ENCODE measurements at regions not wholly inside any gene's neighbourhood (a gene's known extent, or its start where the extent isn't known, plus 50 kb on each side); places are given as distances from the start of the nearest gene placed in this dataset.

DNA sequence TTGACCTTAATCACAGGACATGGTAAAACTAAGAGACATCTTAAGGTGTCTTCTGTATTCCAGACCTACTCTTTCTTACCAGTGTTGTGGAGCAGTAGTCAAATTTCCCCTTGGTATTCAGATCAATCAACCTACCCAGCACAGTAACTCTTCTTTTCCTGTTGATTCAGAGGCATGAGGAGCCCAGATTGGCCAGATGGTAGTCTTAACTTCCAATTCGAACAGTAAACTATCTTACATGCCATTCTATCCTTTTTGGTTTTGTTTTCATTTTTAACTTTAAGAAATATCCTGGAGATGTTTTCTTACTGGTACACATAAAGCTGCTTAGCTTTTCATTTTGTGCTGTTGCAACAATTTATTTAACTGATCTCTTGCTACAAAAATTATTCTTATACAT is 630.3 kb upstream of the PKDCC start:
- no peak for DNase-seq

DNA sequence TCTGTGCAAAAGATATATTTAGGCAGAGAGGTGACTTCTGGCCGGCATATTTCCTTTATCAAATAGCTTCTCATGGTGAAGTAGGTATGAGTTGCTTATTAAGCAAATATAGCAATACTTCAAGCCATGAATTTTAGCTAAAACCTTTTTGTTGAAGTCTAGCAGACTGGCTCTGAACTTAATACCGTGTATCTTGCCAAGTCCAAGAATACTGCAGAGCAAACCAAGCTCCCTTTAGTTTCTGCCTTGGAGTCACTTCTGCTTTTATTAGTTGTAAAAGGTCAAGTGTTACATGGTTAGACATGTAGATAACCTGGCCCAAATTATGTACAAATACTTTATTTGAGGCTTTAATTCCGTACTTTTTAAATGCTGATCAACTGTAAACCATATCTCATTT is 627.6 kb upstream of the PKDCC start:
- DNase-seq: no peak

DNA sequence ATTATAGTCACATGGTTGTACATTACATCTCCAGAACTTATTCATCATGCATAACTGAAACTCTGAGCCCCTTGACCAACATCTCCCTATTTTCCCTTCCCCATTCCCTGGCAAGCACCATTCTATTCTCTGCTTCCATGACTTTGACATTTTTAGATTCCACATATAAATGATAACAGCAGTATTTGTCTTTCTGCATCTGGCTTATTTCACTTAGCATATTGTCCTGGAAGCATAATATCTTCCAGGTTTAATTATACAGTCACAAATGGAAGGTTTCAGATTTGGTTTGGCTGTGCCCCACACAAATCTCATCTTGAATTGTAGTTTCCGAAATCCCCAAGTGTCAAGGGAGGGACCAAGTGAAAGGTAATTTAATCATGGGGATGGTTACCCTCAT is 626.9 kb upstream of the PKDCC start:
- no peak for DNase-seq

DNA sequence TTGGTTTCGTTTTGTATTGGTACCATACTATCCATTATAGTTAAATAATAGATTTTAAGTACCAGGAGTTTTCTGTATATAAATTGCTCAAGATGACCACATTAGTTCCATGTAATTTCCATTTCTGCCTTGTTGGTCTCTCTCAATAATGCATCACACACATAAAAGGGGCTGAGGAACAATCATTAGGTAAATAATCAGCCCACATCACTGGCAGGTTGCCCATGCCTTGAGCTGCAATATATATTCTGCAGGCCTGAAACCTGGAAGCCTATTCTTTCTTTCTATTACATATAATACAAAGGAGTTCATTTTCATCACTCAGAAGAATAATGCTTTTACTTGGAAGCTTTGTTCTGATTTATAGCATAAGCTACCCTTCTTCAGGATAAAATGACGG is 616.1 kb upstream of the PKDCC start:
- DNase-seq: no peak

DNA sequence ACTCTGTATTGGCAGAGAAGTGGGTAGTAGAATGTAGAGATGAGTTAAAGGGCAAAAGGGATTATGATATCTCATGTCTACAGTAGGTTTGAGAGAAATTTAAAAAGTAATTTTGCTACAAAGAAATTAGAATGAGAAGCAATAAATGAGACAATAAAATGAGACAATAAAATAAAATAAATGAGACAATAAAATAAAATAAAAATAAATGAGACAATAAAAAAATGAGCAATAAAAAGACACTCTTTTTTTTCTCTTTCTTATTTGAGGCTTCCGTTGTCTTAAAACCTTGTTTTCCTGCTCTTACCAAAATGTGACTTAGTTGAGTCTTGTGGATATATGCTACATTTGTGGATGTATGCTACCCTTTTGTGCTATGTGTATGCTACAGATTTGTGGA is 615.4 kb upstream of the PKDCC start:
- DNase-seq: no peak

DNA sequence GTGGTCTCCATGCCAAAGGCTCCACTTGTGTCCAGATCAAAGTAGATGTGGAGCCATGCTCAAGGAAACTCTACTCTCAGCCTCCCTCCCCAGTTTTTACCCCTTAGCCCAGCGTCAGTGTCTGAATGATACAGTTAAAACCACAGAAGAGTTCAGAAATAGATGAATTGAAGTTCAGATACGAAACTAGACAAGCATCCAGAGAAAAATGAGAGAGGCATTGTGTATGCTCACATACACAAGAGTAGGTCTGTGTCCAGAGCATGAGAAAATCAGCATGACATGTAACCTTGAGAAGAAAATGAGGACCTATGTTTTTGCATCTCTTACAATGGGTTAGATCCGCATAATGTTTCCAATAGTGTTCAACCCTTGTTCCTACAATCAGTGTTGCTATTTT is 612.8 kb upstream of the PKDCC start:
- no peak for DNase-seq

DNA sequence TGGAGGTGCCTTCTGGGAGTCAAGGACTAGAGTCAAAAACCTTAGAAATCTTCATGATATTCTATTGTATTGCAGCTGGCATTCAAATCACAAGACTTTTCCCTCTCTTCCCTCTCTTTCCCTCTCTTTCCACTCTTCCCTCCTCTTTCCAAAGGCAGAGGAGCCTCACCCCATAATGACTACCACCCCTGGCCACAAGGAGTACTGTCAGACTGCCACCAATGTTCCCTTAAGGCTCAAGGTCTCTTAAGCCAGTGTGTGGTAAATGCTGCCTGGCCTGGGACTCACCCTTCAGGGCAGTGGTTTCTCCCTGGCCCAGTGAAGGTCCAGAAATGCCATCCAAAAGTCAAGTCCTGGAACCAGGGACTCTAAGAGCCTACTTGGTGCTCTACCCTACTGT is 605.9 kb upstream of the PKDCC start:
- no peak for DNase-seq

DNA sequence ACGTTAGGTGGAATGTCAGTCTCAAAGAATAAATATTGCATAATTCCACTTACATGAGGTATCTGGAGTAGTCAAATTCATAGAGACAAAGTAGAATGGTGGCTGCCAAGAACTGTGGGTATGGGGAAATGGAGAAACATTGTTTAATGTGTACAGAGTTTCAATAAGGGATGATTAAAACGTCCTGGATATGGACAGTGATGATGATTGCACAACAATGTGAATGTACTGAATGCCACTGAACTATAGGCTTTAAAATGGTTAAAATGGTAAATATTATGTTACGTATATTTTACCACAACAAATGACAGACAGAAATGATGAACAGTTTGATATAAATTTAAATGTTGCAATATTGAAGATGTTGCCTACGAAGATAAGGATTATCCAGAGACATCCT is 602.0 kb upstream of the PKDCC start:
- DNase-seq: no peak

DNA sequence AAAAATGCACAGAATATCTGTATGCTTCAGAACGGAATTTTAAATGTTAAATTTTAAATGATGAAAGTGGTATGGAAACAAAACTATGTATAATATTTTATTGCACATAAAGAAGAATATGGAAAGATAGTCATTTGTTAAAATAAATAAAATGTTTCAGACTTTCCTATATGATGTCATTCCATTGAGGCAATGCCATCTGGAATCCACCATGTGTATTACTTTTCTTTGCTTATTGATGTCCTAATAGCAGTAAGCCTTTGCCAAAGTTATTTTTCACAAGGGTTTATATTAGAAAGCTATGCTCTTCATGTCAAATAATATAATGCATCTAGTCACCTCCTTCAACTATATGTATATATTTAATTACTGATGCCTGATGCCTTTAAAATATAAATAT is 601.6 kb upstream of the PKDCC start:
- DNase-seq: no peak

DNA sequence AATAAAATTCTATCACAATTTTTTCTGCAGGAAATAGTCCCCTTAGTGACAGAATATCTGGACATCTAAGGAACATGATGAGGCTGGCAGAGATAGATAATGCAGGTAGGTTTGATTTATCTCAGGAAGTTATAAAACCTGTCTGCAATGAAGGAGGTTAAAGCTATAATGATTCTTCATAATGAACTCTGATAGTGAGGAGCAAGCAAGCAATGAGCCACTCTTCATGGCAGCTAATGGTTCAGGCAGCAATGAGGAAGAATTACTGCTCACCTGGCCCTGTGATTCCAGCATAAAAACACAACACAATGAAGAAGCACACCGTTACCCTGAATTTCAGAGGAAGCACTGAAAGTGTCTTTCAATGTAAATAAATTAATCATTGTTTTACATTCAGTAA is 599.6 kb upstream of the PKDCC start:
- DNase-seq: no peak

DNA sequence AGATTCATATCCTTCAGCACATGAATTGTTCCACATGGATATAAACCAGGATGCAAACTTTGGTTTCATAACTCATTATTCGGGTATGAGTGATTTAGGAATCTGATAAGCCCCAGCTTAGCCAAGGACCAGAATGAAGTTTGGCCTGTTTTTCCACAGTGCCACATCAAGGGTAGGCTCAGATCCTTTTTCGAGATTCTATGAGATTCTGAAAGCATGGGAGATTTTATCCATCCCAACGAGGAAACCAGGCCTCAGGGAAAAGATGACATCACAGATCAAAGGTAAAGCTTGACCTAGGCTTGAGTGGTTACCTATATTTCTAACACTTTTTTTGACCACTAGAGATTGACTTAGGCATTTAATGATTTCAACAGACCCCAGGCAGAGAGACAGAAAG is 590.8 kb upstream of the PKDCC start:
- DNase-seq: no peak

DNA sequence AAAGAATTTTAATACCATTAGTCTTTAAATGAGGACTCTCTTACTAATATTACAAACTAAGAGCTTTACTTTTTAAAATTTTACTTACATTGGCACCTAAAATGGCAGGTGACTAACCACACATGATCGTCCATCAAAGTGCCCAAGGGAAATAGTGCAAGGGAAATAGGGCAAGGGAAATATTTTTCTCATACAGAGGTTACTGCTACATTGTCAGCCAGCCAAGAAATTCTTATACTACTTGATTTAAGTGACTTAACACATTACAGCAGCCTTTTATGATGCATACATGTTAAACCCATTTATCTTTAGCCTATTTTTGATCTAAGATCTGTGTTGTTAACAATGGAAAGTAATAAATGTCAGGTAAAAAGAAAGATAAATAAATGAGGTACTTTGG is 587.2 kb upstream of the PKDCC start:
- no peak for DNase-seq

DNA sequence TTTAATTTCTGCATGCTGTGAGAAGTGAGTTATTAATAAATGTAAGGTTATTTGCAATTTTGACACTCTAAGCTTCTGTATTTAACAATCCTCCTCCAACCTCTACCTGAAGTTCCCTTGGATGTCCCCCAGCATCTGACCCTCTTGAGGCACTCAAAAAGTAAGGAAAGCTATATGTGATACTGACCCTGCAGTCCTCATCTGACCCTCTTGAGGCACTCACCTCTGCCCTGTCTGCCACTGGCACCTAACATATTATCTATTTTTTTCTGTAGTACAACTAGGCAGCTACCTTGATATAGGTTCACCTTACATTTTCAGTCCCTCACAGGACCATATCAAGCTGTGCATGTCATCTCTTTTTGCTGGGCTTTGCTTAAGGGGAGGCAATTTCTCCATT is 583.4 kb upstream of the PKDCC start:
- no peak for DNase-seq

DNA sequence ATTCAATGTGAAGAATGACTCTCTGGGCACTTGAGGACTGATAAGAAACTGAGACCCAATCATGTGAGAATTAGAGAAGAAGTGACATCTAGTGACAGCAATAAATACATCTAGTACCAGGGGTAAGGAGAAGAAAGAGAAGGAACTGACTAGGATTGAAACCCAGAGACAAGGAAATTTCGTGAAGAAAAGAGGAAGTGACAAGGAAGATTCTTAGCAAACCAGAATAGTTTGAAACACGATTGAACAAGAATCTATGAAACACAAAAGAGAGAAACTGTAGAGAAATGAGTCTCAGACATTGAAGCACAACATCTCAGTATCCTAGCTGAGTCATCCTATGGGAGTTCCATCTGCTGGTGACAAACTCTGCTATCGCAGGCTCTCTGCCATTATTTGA is 571.9 kb upstream of the PKDCC start:
- no peak for DNase-seq

DNA sequence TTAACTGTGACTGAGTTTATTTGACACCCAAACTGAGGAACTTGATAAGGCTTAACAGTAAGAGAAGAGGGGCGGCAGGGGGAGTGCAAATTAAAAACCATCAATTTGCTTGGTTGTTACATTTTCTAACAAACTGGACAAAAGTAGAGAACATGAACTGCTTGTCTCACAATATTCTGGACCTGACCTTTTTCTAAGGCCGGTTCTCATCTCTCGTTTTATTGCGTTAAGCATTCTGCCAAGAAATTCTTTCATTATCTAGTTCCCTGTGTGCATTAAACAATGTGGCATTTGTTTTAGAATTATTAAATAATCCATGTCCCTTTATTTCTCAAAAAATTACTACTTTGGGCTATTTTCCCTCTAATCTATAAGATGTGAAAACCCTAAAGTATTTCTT is 565.2 kb upstream of the PKDCC start:
- no peak for DNase-seq

DNA sequence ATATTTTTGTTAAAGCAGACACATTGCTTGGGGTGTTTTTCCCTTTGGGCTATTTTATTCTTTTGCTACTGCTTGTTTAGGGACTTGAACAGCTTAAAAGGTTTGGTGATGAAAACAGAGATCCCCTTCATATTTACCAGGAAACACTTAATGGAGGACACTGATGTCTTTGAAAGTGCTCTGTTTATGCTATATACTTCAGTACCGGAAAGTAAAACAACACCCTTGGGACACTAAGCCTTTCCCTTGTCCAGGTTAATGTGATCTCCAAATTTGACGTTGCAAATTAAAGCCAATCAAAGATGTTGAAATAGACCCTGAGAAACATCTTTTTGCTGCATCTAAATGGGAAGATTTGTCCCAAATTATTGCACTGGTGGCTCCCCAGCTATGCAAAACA is 564.6 kb upstream of the PKDCC start:
- no peak for DNase-seq

DNA sequence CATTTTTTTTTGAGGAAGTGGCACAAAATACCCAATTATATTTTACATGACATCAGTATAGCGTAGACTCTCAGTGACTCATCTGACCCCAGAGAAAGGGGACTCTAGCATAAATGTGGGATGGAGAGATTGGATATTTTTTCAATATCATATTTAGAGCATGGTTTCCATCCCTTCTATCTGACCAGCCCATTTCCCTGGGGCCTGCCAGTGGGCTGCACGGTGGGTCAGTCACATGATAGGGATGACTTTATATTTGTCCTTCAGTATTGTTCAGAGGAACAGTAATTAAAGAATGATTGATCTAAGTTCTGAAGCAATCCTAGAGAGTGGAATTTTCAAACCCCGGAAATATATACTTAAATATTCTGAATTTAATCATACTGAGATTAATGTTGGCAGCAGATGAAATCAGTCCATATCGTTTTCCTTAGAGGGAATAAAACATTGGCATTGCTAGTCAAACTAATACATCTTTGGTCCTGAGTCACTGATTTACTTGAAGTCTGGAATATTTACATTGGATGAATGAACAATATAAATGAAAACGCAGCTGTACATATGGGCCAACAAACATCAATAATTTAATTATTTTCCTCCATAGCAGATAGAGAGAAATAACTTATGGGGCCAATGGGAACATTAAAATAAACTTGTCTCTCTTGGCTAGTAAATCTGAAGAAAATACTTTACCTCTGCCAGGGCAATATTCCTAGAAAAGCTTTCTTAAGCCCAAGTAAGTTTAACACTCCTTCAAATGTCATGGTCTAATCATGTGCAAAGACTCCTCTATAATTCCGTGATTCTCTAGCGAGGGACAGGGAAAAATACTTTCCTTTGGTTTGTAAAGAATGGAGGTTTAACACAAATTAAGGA is 563.6 kb upstream of the PKDCC start:
- no peak for DNase-seq

DNA sequence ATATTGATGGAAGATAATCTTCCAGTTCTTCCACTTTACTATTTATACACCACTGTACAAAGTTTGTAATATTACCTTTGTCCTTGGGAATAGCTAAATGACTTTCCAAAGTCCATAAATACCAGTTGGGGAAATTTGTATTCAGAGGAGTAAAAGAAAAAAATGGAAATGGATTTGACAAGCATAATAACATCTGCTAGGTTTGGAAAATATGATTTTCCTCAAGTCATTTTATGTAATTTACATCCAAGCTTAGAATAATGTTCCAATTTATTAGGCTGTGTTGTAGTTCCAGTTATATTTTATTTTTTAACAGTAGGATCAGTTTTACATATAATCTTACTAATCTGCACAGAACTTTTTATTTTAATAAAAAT is 563.0 kb upstream of the PKDCC start:
- no peak for DNase-seq

DNA sequence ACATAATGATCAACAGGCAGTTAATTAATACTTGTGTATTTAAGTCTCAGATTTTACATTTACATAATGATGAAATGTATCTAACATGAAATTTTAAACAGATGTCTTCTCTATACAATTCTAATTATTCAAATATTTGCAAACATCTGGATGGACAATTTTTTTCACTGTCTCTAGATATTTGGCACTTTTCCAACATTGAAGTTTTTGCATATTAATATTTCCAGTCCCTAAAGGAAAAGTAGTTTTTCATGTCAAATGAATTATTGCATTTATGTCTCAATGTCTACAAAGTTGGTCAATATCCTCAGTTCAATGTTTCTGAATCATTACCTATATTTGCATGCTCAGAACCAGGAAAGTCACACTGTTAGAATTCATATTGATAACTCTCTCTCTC is 560.9 kb upstream of the PKDCC start:
- no peak for DNase-seq

DNA sequence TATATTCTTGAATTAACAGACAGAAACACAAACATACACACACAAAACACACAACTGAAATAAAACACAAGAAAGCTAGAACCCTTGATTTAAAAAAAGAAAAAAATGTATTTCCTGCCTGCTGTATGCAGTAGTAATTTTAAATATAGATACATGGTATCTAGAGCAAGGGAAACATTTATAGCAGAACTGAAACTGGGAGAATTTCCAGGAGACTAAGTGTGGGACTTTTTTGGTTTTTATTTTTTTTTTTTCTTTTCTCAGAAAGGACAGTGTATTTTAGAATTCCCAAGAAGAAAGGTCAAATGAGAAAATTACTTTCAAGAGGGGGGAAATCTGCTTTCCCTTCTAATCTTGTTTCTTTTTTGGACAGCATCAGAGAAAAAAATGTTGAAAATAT is 558.9 kb upstream of the PKDCC start:
- DNase-seq: no peak

DNA sequence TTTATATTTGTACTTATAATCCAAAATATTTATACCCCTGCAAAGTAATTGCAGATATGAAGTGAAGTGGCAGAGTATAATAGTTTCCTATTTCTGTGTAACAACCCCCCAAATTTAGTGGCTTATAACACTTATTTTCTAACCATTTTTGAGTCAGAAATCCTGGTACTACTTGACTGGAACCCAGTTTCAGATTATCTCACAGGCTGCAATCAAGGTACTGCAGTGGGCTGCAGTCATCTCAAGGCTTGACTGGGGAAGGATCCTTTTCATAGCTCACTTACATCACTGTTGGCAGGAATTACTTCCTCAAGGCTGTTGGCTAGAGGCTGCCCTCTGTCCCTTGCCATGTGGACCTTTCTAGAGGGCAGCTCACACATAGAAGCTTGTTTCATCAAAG is 558.2 kb upstream of the PKDCC start:
- DNase-seq: no peak

DNA sequence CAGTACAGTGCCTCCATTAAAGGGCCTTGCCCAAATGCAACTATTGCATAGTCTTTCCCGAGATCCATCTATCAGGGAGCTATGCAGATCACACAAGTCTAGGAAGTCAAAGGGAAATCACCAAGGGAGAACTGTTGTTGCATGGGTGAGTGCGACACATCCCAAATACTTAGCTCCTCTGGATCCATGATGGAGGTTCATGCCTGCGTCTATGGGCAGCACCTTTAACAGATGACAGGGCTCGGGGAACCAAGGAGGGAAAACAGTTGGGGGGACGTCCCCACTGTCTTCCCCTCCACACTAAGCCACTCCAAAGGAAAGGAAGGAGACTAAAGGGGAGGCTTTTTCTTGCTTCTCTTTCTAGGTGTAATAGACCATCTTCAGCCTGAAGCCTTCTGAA is 552.8 kb upstream of the PKDCC start:
- DNase-seq: no peak

DNA sequence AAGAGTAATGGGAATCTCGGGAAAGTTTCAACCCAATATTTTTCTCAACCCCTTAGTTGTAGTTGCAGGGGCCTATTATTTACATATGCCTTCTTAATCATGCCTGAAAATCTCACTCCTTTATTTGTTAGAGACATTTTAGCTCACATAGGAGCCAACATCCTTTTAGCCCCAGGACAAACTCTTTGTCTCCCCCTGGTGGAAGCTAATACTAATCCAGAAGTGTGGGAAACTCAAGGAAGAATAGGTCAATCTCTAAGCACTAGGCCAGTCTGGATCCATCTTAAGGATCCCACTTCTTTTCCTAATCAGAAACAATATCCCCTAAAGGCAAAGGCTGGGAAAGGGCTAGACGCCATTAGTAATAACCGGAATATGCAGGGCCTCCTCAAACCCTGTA is 550.9 kb upstream of the PKDCC start:
- DNase-seq: no peak

DNA sequence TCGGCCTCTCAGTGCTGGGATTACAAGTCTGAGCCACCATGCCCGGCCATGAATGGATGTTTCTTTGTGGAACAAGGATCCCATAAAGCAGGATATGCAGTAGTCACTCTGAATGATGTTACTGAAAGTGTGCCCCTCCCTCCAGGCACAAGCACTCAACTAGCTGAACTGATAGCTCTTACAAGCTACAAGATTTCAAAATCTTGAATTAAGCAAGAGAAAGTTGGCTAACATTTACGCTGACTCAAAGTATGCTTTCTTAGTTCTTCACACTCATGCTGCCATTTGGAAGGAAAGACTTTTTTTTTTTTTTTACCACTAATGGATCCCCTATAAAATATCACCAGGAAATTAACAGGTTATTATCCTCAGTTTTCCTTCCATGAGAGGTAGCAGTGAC is 549.0 kb upstream of the PKDCC start:
- DNase-seq: no peak

DNA sequence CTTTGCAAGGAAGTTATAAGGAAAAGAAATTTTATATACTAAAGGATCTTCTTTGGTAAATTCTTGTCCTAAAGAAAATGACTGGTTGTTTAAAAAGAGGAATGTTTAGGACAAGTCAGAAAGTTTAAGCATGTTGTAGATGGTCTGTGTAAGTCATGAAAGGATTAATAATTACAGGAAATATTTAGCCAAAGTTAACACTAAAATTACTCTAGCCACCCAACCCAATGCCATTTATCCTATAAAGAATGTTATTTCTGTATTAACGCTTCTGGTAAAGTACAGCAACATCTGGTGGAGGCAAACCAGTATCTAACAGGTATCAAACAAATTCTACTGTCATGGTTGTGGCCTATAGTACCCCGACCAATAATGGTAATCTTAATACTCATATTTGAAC is 546.9 kb upstream of the PKDCC start:
- DNase-seq: no peak

DNA sequence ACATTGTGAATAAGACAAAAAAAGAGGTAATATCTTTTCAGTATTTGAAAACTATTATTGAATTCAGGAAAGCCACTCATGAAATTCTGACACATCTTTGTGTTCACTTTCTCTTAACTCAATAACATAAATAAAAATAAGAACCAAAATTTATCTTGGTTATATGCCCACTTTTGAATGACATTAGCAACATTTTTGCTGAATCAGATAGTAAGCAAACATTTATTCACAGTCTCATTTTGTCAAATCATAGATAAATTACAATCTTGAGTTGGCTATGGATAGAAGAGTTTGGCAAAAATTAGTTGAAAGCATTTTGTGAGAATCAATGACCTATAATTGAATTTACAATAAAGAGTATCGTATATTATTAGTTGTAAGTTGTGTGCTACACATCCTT is 545.1 kb upstream of the PKDCC start:
- no peak for DNase-seq

All from NCI-H446 (cell line).